Right hindlimb (tissue), 1 donor: ENCODE measurements at regions not wholly inside any gene's neighbourhood (a gene's known extent, or its start where the extent isn't known, plus 50 kb on each side); places are given as distances from the start of the nearest gene placed in this dataset.

Experiments
- DNase-seq: peaks from one replicate; pipeline ENCODE4 v3.0.0-alpha.2; 2018

DNA sequence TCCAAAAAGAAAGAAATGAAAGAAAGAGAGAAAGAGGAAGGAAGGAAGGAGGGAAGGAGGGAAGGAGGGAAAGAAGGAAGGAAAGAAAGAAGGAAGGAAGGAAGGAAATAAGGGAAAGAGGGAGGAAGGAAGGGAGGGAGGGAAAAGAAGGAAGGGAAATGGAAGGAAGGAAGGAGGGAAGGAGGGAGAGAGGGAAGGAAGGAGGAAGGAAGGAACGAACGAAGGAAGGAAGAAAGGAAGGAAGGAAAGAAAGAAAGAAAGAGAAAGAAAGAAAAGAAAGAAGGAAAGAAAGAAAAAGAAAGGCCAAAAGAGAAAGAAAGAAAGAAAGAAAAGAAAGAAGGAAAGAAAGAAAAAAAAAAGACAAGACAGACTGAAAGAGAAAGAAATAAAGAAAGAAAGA is 263.9 kb upstream of the ATP10B start:
- no peak for DNase-seq

DNA sequence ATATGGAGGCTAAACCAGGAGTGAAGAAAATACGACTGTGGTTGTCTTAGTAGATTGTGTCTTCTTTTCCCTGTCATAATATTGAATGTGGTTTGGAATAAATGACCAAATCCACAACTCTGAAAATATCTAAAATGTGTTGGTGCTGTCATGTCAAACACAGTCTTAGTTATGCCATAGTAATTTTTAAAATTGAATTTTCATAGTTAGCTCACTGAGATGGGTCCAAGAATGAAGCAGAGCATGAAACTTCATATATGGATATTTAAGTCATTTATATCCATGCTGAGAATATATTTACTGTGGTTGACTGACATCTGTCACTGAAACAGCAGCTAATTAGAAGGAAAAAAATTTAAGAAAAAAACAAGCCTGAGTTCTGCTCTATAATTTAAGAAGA is 260.4 kb upstream of the ATP10B start:
- DNase-seq, result no peak

DNA sequence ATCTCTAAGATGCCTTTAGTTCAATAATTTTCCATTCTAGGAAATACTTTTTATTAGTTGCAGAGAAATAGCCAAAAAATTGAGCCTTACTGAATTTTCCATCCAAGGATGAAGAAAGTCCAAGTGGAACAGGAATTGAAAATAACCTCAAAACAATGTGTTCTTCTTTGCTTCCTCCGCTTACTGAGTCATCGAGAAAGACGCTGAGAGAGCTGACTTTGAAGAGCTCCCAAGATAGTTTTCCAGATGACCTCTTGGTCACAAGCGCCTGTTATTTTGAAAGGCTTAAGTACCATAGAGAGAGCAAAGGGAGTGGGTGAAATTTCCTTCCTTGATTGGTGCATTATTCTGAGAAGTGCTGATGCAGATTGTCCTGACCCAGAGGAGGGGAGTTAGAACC is 253.5 kb upstream of the ATP10B start:
- DNase-seq, result no peak

DNA sequence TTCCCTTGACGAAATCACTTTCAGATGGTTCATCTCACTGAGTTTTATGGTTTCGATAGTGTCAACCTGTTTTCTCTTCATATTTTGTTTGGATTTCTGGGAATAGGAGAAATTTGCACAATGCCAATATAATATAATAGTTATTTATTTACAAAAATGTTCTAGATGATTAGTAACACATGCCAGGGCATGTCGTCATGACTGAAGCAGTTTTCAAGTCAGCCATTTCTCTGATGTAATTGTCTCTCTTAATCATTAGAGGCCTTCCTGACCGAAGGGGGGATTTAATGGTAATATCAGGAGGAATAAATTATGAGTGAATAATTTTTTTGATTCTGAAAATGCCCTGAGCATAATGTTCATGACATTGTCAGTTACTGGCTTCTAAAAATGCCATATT is 246.5 kb upstream of the ATP10B start:
- no peak for DNase-seq

DNA sequence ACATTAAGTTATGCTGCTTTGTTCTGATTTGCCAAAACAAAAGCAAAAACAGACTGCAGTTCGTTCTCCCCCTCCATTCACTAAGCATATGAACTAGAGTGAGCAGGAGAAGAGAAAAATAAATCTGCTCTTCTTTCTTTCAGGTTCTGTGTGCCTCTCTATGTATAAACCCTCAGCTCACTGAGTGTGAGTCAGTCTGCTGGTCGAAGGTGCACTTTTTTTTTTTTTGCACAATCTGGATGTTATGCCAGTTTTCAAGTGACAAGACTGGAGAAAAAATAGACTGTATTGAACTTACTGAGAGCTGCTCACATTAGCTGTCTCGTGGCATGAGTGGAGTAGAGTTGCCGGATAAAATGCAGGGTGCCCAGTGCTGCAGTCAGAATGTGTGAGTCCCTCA is 244.6 kb upstream of the ATP10B start:
- no peak for DNase-seq

DNA sequence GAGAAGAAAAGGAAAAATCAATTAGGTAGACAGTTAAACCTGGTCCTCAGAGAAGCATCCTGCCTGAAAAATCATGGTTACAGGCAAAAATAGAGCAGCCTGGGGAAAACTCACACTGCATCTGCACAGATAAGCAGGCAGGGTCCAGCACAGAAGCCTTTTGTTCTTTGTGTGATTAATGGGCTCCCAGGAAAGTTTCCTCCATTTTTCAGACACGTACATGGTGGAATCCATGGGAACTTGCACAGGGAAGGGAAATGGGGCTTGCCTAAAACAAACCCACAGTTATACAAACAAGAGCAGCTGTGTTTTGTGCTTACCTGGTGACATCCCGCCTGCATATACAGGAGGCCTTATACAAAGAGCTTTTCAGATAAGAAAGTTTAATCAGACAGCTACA is 243.9 kb upstream of the ATP10B start:
- DNase-seq, result no peak

DNA sequence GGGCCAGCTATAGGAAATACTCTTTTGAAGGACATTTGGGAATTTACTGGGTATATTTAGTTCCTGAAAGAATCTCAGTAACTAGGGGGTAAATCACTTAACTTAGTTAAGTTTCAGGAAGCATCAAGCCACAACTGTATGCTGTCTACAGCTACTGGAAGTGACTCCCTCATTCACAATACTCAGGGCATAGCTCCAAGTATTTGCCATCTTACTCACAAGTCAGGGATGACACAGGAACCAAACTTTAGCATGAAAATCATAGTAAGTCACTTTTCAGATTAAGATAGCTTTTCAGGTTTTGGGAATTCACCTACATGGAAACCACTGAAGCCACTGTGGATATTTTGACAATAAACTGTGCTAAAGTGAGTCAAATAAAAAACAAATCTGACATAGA is 242.4 kb upstream of the ATP10B start:
- DNase-seq, result no peak

DNA sequence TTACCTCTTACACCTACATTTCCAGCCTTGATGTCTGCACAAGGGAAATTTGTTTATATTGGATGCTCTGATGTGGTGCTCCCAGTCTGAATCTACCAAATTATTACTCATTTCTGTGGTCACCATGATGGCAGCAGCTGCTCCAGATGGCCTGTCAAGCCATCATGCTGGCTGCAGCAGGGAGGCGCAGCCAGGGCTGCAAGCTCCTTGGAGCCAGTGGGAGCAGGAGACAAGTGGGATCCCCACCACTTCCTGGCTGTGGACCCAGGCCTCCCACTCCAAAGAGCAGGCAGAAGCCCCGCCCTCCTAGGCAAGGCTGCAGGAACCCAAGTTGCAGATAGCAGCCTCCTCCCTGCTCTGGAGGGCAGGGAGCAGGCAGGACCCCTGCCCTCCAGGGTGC is 241.1 kb upstream of the ATP10B start:
- DNase-seq, result no peak

DNA sequence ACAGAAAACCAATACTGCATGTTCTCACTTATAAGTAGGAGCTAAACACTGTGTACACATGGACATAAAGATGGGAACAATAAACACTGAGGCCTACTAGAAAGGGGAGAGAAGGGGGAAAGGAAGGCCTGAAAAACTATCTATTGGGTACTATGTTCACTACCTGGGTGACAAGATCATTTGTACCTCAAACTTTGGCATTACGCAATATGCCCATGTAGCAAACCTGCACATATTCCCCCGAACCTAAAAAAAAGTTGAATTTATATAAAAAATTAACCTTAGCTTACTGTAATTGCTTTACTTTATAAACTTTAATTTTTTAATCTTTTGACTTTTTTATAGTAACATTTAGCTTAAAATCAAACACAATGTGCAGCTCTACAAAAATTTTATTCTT is 237.6 kb upstream of the ATP10B start:
- no peak for DNase-seq

DNA sequence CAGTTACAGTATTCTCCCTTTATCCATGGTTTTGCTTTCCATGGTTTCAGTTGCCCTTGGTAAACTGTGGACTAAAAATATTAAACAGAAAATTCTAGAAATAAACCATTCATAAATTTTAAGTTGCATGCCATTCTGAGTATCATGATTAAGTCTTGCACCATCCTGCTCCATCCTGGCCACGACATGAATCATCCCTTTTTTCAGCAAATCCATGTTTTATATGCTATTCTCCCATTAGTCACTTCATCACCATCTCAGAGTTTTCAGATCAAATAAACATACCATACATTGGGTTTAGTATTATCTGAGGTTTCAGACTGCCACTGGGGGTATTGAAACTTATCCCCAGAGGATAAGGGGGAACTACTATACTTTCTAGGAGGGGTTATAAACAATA is 234.4 kb upstream of the ATP10B start:
- no peak for DNase-seq

DNA sequence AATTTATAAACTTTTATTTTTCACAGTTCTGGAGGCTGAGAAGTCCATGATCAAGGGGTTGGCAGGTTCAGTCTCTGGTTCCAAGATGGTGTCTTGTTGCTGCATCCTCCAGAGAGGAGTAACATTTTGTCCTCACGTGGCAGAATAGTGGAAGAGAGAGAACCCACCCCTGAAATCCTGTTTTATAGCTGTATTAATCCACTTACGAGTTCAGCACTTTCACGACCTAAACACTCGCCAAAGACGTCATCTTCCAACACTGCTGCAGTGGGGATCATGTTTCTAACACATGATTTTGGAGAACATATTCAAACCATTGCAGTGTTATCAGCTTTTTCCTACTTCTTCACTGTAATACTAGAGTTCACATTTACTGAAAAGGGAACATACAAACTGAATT is 233.0 kb upstream of the ATP10B start:
- DNase-seq, result peak; percentile 41

DNA sequence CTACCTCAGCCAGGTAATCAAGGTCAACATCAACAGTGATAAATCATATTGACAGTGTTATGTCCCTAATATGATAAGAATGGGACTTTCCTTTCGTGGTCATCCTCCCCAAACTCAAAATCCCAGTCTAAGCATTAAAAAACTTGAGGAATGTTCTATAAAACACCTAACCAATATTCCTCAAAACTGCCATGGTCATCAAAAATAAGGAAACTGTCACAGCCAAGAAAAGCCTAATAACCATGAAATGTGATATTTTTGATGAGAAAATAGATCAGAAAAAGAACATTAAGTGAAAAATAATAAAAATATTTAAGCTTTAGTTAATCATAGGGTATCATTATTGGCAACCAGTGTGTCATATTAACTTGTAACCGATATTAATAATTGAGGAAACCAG is 232.1 kb upstream of the ATP10B start:
- DNase-seq, result no peak

DNA sequence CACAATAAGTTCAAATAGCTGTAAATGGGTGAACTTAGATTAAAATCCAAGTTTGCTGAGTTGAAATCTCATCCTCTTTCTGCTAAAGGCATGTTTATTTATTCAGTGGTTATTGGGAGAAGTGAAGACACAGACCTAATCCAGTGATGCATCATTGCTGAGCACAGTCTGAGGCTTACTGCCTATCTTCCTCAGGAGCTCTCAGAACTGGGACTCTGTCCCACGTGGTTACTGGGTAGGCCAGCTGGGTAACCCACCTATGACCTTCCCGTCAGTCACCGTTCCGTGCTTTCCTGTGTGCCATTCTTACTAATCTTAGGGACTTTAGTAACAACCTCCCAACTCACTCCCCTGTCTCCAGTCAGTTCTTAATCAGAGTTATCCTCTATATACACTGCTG is 226.8 kb upstream of the ATP10B start:
- no peak for DNase-seq

DNA sequence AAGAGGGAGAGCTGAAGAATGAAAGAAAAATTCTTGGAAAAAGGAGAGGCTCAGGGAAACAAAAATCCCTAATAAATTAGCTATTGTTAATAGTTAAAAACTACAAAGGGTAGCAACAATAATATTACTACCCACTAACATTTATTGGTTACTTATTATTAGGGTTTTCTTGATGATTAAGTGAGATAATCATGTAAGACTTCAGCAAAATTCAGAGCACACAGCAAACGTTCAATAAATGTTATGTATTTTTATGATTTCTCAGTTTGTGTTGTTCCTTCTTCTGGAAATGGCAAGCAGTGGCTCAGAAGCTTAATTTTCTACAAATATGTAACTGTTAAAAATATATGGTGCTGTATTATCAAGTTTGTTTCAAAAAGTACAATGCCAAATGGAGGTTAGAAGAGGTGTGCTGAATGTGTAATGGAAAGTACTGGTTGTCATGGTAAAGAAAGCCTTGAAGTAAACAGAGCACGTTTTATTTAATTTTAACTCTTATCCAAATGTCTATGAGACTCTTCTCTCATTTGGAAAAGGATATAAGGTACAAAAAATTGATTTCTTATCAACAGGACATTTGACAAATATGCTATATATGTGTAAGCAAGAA is 226.0 kb upstream of the ATP10B start:
- no peak for DNase-seq

DNA sequence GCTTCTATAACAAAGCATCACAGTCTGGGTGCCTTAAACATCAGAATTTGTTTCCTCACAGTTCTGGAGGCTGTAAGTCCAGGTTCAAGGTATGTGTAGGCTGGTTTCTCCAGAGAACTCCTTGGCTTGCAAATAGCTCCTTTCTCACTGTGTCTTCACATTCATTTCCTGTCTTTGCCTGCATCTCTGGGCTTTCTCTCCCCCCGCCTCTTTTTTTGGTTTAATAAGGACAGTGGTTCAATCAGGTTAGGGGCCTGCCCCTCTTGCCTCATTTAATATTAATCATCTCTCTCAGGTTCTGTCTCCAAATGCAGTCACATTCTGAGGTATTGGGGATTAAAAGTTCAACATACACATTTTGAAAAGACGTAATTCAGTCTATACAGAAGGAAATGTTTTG is 225.5 kb upstream of the ATP10B start:
- no peak for DNase-seq

DNA sequence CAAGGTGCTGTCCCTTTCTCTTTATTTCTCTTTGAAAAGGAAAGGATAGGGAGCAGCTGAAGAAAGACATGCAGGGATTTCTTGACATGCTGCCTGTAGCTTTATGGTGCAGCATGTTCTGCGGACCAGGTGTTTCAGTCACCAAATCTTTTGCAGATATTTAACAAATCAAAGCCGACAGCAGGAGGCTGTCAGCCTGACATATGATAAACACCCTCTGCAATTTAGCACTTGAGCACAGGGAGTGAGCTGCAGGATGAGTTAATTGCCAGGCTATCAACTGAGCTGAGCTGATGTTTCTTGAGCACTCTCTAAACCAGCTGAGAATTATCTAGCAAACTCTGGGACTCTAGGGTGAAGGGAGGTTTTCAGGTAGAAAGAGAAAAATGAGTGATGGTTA is 212.8 kb upstream of the ATP10B start:
- no peak for DNase-seq

DNA sequence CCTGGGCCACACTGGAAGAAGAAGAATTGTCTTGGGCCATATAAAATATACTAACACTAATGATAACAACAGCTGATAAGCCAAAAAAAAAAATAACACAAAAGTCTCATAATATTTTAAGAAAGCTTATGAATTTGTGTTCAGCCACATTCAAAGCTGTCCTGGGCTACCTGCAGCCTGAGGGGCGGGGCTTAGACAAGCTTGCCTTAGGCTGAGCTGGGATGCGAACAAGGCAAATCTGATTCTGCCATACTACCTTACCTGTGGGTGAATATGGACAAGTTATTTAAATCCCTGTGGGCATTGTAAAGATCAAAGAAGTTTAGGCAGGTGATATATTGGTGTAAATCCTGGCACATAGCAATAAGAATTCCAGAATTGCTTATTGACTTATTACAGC is 212.3 kb upstream of the ATP10B start:
- DNase-seq, result no peak

DNA sequence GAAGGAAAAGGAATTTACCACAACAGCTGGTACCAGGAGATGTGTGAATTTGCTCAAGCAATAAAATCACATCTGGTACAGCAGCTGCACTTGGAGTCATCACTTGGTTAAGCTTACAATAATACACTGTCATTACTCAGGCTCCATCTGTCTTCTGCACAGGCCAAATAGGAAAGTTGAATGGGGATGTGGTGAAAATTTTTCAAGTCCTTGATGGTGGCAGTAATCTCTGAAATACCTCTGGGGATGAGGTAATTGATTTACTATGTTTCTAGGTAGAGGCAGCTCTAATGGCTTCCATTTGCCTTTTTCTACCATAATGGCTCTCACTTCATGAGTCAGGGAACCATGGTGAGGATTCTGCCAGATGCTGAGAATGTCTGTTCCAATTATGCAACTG is 206.8 kb upstream of the ATP10B start:
- DNase-seq, result no peak

DNA sequence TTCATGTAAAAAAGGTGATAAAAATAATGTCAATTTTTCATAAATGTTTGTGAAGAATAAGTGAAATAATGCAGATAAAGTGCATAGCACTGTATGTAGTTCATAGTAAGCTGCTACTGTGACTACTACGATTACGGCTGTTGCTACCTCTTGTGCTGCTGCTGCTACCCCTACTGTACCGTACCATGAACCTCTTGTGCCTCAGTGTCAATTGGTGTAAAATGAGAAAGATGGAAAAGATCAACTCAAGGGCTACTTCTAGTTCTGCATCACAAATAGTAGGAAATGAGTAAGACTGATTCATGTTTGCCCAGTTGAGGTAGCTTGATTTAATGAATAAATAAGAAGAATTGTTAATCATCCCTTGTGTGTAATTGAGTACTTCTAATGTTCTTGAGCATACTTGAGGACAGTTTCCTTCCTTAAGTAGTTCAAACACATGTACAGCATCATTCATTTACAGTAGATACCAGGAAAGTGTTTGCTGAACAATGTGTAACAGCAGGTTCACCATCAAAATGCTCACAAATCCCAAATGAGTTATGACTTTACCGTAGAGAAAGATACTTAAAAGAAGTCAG is 200.0 kb upstream of the ATP10B start:
- DNase-seq, result no peak

DNA sequence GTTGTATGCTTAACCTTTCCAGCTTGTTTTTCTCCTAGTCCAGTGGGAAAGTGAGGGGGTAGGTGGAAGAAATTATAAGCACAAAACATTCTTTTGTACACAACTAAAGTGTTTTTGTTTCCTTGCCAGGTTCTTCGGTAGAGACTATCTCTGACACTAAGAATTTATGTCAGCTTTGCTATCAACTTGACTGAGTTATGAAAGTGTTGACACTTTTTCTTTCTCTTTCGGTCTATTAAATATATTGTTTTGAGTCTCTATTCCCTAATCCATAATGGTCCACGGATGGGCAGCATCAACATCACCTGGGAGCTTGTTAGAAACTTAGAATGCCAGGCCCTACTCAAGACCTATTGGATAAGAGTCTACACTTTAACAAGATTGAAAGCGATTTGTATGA is 195.0 kb upstream of the ATP10B start:
- no peak for DNase-seq

DNA sequence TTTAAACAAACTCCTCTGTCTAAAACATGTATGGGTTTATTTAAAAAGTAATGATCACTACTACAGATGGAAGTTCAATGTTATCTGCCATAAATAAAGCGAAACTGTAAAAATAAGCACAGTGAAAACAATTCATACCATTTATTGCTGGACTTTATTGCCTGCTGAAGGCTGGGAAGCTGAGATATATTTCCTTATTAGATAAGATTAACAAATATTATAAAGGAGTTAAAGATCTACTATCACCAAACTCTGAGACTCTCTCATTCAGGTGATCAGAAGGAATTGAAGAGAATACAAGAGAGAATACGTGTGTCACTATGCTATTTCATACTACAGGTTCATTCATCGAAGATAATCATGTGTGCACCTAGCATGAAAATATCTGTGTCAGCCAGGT is 190.9 kb upstream of the ATP10B start:
- DNase-seq, result no peak

DNA sequence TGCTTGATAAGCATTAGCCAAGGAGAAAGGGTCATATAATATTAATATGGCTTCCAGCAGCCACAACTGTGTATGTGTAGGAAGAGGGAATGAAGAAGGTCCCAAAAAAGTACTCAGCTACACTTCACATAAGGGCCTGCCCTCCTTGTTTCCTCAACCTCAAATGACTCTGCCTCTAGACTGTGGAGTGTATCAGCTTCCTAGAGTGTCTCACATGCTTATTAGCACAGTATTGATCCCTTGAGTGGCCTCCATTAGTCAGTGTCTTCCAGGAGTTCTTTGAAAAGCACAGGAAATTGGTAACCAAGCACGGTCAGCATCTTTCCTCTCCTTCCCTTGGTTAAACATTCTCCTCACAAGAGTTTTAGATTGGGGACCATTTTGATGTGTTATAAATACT is 190.4 kb upstream of the ATP10B start:
- no peak for DNase-seq

DNA sequence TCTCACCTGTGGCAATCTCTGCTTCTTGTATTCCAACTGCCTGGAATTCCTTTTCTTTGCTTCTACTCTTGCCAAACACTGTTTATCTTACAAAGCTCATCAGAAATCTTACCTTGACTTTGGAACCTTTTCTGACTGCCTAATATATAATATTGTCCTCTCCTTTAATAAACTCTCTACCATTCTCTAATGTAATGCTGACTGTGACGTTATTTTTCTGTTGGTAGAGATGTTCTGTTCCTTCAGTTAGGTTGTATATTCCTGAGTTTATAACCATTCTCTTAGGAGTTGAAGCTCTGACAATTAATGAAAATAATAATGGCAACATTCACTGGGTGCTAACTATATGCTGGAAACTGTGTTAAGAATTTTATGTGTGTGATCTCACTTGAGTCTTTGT is 188.8 kb upstream of the ATP10B start:
- no peak for DNase-seq

DNA sequence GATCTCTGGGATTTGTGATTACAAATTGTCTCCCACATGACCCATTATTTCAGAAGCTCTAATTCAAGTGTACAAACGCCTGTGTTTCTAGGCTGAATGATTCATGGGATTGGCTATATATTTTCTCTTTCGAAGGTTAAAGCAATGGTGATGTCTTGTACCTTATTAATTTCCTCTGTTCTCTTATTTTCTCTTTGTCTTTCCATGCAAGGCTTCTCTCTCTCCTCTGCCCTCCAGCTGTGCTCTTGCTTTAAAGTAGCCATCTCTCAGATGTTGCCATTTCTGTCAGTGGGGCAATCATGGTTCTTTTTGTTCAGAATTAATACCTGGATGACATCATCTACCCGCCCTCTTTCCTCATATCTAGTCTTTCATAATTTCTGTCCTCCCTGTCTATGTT is 184.3 kb upstream of the ATP10B start:
- DNase-seq, result no peak

DNA sequence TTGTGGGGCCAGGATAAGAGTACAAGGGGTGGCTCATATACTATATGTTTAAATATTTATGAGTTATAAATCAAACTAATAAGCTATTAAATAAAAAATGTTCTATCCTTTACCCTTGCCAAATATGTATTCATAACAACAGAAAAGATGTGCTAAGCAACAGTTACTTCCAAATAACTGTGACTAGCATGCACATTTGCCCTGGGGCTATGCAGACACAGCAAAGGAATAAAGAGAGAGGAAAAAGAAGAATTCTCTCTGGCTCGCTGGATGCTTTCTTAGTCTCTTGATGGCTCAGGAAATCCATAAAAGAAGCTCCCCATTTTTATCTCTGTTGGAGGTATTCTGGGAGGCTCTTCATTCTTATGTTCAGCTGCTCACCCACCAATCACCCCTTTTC is 182.4 kb upstream of the ATP10B start:
- no peak for DNase-seq

DNA sequence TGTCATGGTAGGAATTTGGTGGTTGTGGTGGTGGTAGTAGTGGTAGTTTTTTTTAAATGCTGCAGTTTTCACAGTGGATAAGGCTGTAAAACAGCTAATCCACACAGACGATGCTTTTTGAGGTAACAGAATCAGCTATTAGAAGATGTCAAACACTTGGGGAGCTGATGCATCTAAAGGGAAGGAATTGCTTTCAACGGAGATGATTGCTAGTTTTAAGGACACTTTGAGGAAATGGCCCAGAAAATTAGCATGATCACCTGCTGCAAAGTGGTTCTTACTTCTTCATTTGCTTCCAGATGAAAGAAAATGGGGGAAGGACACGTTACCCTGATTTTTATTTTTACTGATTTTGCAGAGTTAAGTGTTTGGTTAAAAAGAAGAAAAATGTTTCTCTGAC is 178.2 kb upstream of the ATP10B start:
- no peak for DNase-seq
